ENCODE measurements at regions not wholly inside any gene's neighbourhood (a gene's known extent, or its start where the extent isn't known, plus 50 kb on each side); places are given as distances from the start of the nearest gene placed in this dataset.

- DNase-seq: no peak
- H3K9me3 ChIP-seq (replicated peaks in 1 of 3): no peaks in the 10 kb centered on the region
- no peak overlapping the region for H3K27ac ChIP-seq
- H3K27me3 ChIP-seq: no peaks in the 10 kb centered on the region
- 74 to 77% (median 74%) methylated on average over 8 to 11 of the region's 11 CpGs for WGBS, 4 donors
- TF ChIP-seq CTCF (IDR thresholded peaks at IDR 0.05) (no peak), POLR2A (IDR thresholded peaks at IDR 0.05) (no peak)
- no peaks in the 10 kb centered on the region for H3K36me3 ChIP-seq (replicated peaks in 1 of 2)
- H3K4me1 ChIP-seq (replicated peaks in 1 of 2): no peaks in the 10 kb centered on the region
- H3K4me3 ChIP-seq: no peak overlapping the region
- intact Hi-C loops (cut with DNase I): no loop called here
These were observed 429.0 kb downstream of the TSHZ3 start for GRCh38 chr19:30920222-30920621.

- H3K4me1 ChIP-seq (replicated peaks in 1 of 2): no peaks in the 10 kb centered on the region
- no peaks in the 10 kb centered on the region for H3K36me3 ChIP-seq (replicated peaks in 1 of 2)
- H3K4me3 ChIP-seq: no peak overlapping the region
- no peak for DNase-seq
- H3K27me3 ChIP-seq: no peaks in the 10 kb centered on the region
- intact Hi-C loops (cut with DNase I): no loop called here
- WGBS, 4 donors: 33 to 70% (median 49%) methylated on average over 1 of the region's 1 CpG
- TF ChIP-seq CTCF (IDR thresholded peaks at IDR 0.05) (no peak), POLR2A (IDR thresholded peaks at IDR 0.05) (no peak)
- no peak overlapping the region for H3K27ac ChIP-seq
- H3K9me3 ChIP-seq (replicated peaks in 1 of 3): no peaks in the 10 kb centered on the region
These were observed 429.5 kb downstream of the TSHZ3 start for GRCh38 chr19:30919737-30920136.

- DNase-seq: no peak
- intact Hi-C loops (cut with DNase I): no loop called here
- no peak for TF ChIP-seq CTCF (IDR thresholded peaks at IDR 0.05)
- TF ChIP-seq POLR2A (IDR thresholded peaks at IDR 0.05): no peak
- H3K27ac ChIP-seq: no peak overlapping the region
- 66 to 74% (median 73%) methylated on average over 9 of the region's 9 CpGs for WGBS, 4 donors
- H3K36me3 ChIP-seq (replicated peaks in 1 of 2): no peaks in the 10 kb centered on the region
- no peaks in the 10 kb centered on the region for H3K4me1 ChIP-seq (replicated peaks in 1 of 2)
- no peak overlapping the region for H3K4me3 ChIP-seq
- no peaks in the 10 kb centered on the region for H3K9me3 ChIP-seq (replicated peaks in 1 of 3)
- no peaks in the 10 kb centered on the region for H3K27me3 ChIP-seq
These were observed 433.0 kb downstream of the TSHZ3 start for GRCh38 chr19:30916238-30916637.

- no peak overlapping the region for H3K27ac ChIP-seq
- intact Hi-C loops (cut with DNase I): no loop called here
- WGBS, 4 donors: 51 to 80% (median 77%) methylated on average over 3 of the region's 3 CpGs
- TF ChIP-seq CTCF (IDR thresholded peaks at IDR 0.05): no peak
- TF ChIP-seq POLR2A (IDR thresholded peaks at IDR 0.05): no peak
- H3K36me3 ChIP-seq (replicated peaks in 1 of 2): no peaks in the 10 kb centered on the region
- DNase-seq: no peak
- no peak overlapping the region for H3K4me3 ChIP-seq
- H3K9me3 ChIP-seq (replicated peaks in 1 of 3): no peaks in the 10 kb centered on the region
- H3K4me1 ChIP-seq (replicated peaks in 1 of 2): no peaks in the 10 kb centered on the region
- H3K27me3 ChIP-seq: no peaks in the 10 kb centered on the region
These were observed 437.7 kb downstream of the TSHZ3 start for GRCh38 chr19:30911491-30911890.

Measured in adrenal gland (tissue), 9 donors.